GM19452 (cell line): ENCODE measurements at regions not wholly inside any gene's neighbourhood (a gene's known extent, or its start where the extent isn't known, plus 50 kb on each side); places are given as distances from the start of the nearest gene placed in this dataset.

Source experiments
- ATAC-seq: cut with Tn5 transposase; IDR thresholded peaks from one replicate; pipeline ENCODE4 v1.9.1; 2021; ENCODE audit not compliant: unreplicated experiment

DNA sequence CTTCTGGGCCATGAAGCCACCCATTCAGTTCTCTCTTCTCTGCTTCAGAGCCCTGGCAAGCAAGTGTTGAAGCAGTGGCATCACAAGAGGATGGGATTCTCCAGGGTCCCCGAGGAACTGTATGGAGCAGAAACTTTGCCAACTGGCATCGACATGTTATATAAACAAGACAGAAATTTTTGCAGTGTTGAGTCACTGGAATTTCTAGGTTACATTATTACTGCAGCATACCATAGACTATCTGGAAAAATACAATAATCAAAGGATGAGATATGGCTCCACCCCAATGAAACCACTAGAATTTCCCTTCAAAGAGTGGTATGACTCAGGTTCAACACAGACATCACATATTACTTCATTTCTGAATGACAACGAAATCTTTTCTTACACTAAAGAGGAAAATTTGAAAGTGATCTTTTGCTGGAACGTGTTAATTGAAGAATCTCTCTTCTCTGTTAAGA lies 343.0 kb upstream of the DYNLRB2 start:
- no peak for ATAC-seq

DNA sequence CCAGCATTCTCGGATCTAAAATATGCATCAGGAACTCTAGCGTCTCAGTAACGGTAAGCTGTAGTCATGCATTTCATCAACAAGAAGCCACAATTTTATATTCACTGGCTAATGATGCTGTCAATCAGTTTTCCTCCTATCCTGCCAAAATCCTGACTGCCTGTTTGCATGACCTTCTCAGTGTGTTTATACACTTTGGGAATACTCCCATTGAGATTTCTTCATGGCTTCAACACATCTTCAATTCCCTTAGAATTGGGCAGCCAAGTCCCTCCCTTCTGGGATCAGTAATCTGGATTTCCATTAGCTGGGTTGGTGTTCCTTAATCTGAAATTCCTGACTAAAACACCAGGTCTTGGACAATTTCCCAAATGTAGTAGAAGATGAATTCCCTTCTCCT lies 348.9 kb upstream of the DYNLRB2 start:
- ATAC-seq: no peak

DNA sequence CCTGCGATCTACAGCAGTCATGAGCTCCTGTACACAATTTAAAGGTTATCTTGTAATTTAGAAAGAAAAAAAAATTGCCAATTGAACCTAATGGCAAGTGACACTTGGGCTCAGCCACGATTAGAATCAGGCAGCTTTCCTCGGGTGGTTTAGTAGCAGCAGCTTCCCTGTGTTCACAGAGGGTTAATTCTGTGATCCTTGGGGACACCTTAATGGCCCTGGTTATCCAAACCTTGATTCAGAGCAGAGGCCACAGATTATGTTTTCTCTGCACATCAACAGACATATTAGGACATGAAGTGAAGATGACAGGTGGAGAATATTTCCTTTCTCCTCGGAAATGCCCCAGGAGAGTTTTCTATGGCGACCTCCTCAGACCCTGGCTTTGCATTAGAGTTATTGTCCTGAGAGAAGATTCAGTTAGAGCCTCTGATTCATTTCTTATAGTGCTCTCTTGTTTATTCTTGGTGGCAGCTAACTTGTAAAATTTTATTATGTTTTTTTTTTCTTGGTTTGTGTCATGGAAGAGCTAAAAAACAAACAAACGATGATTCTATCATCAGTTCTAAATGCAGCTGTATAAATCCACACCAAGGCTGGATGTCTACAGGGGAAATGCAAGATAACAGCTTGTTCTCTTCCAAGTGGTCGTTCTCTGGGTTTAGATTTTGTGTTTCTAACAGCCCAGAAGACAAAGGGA lies 351.2 kb upstream of the DYNLRB2 start:
- ATAC-seq: no peak

DNA sequence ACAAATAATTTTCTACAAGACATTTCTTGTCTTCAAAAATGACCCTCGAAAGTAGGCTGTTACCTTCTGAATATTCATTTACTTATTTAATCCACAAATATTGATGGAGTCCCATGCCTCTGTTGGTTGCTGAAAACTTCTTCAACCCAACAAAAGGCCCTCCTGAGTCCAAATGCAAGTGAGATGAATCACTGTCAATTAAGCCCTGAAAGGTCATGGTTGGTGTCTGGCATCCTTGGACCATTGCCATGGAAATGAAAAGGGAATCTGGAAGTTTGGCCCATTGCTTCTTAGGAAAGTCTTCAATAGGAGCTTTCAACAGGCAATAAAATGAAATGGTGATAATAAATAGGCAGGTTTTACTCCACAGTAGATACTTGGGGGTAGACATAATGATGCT lies 364.7 kb upstream of the DYNLRB2 start:
- ATAC-seq: no peak

DNA sequence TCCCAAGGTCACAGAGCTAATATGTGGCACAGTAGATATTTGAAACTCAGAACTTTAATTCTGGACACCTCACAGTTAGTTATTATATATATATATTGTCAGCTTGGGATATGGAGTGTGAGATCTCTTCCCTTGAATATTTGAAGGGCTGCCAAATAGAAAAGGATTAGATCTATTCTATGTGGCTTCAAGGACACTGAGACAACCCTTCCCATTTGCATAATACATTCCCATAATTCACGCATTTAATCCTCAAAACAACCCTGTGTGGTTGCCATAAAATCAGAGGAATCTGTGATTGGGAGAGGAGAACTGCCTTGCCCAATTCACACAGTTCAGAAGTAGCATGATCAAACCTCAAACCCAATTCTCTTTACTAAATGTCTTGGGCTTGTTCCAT lies 365.8 kb upstream of the DYNLRB2 start:
- no peak for ATAC-seq

DNA sequence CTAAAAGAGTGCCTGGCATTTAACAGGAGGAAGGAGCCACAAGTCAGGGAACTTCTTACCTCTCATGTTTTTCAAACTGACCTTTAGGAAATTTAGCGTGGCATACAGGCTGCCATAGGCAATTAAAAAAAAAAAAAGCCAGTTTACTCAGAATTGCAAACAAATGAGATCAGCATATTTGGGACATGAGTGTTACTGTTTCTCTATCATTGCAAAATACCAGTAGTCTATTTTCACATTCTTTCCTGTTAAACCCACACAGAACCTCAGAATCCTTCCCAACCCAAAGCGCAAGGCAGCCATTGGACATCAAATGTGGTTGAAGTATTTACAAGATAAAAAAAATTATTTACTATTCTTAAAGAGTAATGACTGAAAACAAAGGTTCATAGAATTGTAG lies 366.4 kb upstream of the DYNLRB2 start:
- ATAC-seq: no peak

DNA sequence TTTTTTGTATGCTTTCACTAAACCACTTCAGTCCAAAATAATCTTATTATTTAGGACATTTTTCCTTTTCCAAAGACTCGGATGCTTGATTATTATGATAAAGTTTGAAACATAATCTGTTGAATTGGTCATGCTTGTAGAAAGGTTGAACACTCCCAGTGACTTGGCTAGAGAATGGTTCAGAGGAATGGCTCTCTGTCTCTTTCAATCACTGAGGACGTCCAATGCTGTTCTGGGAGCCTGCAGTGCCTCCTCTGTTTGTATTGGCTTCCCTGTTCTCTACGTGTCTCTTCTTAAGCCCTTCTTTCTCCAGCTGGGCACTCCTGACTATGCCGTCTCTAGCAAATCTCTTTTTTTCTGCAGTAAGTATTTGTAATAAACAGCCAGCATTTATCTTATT lies 369.0 kb upstream of the DYNLRB2 start:
- no peak for ATAC-seq

DNA sequence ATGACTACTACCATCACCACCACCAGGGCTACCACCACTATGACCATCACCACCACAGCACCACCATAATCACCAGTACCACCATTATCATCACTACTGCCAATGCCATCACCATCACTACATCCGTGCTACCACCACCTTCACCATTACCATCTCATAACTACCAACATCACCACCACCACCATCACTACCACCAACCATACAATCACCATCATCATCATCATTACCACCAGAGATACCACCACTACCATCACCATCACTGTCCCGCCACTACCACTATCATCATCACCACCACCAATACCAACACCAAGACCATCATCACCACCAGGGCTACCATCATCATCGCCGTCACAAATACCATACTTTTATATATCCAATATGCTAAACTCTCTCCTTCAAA lies 369.6 kb upstream of the DYNLRB2 start:
- ATAC-seq: no peak

DNA sequence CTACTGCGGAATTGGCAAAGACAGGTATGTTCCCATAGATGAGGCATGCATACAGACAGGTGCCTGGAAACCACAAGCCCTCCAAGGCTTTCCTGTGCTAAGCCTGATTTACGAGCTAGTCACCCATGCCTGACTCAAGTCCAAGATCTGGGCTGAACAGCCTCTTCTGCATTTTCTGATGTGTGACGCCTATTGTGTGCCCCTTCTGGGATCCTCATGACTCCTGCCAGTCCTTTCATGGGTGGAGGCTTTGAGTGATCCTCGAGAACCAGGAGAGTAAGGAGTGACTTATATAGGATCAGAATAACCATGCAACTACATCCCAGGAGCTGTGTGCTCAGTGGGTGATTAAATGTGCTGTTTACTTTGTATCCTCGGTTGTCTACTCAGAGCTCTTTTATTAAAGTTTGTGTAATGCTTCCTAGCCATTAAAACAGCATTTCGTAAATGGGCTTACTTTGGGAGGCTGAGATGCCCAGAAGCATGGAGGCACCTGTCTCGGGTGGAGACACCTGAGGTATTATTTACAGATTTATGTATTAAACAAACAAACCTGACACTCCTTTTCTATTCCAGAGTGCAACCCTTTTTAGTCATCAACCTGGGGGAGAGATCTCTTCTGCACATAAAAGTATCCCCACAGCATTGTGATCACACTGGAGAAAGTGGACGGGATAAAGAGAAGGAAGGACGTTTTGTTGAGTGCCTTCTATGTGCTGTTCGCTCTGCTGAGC lies 373.0 kb upstream of the DYNLRB2 start:
- no peak for ATAC-seq

DNA sequence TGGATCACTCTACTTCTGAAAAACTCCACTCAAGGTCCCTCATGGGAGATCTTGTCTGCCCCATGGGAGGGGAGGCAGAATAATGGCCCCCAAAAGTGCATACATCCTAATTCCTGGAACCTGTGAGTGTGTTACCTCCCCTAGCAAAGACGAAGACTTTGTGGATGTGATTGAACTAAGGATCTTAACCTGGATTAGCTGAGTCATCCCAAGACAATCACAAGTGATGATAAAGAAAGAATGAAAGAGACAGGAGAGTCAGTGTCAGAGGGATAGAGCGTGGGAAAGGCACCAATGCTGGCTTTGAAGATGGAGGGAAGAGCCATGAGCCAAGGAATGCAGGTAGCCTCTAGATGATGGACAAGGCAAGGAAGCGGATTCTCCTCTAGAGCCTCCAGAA lies 374.7 kb upstream of the DYNLRB2 start:
- no peak for ATAC-seq

DNA sequence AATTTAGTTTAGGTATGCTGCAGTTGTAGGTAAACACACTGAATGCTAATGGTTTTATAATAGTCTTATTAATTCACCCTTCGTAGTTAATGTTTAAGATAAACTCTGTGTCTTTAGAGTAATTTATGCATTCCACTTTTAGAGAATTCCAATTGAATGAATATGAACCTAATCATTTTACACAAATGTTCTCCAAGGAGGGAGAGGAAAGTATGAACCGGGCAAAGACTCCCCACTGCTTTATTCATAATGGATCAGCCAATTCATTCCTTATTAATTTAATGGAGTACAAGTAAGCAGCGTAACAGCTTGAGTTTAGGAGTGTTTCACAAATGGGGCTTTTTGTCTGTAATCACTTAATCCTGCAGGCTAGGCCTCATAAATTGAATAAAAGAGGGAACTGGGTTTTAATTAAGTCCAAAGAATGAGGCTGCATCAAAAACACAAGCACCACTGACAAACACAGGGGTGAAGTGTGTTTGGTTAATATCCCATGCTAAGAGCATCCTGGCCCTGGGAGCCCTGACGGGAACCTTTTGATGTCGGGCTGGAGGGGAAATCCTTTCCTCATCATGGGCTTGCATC lies 375.7 kb upstream of the DYNLRB2 start:
- ATAC-seq: no peak

DNA sequence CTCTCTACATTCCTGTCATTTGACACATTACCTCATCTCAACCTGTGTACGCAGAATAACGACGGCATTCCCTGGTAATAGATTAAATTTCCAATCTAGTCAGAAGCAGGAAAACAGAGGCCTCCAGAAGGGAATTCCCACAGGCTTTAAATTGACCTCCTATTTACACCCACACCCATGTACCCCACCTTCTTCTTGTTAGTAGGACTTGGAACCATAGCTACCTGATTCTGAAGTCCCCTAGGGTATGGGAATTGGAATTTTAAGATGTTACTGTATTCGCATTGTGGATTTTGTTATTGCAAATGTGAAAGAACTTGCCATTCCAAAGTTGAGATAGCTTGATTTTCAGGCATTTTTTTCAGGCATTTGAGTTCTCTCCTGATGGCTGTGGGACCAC lies 377.5 kb upstream of the DYNLRB2 start:
- no peak for ATAC-seq

DNA sequence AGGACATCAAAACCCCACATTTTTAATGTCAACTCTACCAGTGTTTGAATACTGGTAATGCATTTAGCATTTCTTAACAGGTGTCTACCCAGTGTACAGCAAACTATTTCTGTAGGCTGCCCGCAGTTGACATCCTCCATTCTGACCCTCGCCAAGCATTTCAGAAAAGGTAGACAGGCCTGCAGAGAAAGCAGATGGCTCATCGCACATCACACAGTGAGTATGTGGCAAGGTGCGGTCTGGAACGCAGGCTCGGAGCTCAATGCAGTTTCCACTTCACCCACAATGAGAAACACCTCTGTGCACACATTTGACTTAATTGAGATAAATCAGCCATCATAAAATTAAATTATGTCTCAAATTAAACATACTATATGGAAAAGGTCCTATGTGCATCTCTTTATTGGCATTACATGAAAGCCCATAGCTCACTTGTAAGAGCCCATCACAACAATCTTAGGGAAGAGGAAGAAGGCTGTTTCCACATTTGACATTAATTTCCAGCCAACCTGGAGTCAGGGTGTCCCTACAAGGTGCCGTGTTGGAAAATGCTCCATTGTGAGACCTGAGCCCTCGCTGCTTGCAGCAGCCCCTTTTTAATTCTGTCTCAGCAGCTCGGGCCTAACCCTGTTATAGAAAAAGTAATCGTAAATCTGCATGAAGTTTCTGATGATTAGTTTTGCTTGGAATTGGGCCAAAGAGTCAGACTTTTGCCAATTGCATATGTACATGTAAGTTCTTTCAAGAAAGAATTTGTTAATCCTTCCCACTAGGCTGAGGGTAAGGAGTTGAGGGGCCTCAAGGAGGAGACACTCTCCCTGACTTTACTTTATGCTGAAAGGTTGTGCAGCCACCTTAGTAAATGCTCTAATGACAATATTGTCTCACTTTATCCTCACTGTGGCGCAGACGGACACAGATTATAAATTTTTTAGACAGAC lies 378.7 kb upstream of the DYNLRB2 start:
- no peak for ATAC-seq

DNA sequence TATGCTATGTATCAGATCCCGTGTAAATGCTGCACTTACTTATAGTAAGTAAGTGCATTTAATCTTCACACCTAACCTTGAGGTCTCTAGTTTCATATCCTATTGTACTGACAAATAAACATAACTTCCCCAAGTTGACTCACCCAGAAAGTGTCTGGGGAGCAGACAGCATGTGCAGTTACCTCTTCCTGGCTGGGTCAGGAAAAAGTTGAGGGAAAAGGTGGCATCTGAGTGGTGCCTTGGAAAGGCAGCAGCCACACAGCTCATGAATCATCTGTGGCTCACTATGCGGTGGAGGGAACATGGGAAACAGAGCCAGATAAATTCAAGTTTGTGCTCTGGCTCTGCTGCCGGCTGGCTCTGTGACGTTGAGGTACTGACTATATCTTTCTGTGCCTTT lies 382.0 kb upstream of the DYNLRB2 start:
- no peak for ATAC-seq

DNA sequence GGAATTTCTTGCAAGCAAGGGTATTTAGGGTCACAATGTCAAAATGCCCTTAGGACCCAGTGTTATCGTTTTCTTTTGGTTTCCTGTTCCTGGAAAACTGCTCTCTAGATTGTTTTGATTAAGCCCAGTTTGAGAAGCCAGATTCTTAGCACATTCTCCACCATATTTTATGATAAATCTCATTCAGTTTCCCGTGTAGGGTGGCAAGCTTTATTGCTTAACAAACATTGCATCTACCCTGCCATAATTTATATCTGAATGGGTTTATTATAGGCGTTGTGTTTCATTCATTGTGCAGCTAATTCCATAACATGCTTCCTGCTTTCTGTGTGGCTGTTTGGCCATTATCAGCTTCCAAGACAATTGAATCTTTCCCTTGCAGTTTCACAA lies 389.1 kb upstream of the DYNLRB2 start:
- no peak for ATAC-seq

DNA sequence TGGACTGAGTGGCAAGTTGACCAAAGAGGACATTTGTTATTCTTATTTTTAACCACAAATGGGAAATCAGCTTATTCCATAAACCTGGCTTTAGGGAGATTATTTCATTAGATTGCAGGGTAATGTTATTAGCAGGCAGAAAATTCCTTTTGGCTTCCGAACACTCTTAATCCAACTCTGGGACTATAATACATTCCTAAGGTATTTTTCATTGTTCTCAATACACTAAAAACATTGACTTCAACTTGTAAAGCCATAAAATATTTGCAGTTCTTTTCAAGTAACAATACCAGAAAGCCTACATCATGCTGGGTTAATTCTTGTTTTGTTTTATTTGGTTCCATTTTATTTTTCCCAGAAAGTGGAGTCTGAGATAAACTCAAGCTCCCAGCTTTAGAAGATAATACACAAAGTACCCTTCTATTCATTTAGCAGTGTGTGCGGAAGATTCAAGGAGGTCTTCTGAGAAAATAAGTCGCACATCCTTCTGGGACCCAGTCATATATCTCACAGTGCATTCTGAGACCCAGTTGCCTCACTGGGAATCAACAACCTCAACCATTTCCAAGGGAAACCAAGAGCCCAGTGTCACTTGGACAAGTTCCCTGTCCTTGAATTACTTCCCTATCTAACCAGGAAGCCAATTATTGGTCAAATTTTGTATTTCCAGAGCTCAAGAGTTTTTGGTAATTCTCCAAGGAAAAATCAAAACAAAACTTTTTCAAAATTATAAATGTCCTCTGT lies 389.6 kb upstream of the DYNLRB2 start:
- no peak for ATAC-seq

DNA sequence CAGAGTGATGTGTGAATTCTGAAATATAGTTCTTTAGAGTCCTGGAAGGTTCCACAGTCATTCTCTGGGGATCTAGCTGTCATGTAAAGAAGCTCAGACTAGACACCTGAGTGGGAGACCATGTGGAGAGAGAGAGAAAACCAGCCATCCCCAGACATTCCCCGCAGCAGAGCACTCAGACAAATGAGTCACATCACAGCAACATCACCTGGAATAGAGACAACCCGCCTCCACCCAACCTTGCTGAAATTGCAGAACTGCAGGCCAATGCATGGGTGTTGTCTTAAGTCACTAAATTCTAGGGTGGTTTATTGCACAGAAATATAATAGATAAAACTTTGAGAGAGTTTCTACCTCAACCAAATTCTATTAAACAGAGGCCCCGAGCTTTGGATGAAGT lies 392.0 kb upstream of the DYNLRB2 start:
- no peak for ATAC-seq

DNA sequence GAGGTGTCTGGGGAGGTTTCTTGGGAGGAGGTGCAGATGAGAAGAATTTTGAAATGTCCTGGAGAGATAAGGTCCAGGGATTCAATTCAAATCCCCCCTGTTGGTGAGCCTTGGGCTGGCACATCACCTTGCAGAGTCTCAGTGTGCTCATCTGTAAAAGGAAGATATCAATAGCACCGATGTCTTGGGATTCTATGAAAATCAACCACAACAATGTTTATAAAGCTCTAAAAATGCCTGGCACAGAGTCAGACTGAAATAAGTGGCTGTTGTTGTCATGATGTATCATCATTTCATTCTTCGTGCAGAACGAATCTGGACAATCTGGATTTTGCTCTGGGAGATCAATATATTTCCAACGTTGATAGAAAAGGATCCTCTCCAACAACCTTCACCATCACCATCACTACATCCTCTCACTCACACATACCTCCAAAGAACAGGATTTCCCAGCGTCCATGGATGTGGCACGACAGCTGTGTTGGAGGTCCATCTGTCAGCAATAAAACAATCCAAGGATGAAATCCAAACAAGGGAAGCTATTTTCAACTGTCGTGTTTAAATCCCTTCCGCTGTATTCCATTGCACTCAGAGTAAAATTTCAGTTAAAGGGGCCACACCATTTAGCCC lies 393.7 kb upstream of the DYNLRB2 start:
- no peak for ATAC-seq

DNA sequence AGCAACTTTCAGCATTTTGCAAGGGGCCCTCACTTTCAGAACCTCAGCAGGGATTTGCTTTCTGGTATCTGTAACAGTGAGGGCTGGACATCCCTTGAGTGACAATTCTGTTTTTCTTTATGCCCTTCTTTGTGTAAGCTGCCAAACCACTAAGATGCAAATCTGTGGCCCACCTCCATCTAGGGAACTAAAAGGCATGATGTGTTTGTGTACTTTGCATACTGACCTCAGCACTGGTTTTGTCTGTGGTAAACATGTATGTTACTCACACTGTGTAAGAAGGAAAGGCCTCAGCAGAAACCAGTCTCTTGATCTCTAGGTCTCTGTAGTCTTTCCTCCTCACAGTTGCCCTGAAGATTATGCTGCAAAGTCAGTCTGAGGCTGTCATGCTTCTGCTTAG lies 396.6 kb upstream of the DYNLRB2 start:
- ATAC-seq: peak; percentile 100

DNA sequence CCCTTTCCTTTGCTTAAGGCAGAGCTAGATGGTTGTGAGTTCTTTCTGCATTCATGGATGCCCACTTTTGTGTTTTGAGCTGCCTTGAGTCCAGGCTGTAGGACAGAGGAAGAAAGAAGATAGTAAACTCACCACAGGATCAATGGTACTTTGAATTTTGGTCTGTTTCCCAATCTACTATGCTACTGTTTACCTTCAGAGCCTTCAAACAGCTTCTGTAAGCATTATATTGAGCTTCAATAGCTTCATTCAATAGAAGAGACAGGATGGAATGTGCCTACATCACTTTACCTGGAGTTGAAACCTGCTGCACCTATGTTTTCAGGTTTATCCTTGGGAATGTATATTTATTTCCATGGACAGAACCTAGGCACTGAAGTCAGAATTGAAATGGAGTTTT lies 397.9 kb upstream of the DYNLRB2 start:
- no peak for ATAC-seq
